Ovary (tissue), 7 donors: ENCODE measurements at regions not wholly inside any gene's neighbourhood (a gene's known extent, or its start where the extent isn't known, plus 50 kb on each side); places are given as distances from the start of the nearest gene placed in this dataset.

Experiments
- DNase-seq, 5 donors: peaks; one replicate each; pipeline ENCODE4 v3.0.0-alpha.2; 2019 to 2020
- H3K27ac ChIP-seq, 2 donors: fragments of 200-600 bp; one replicate each; pipeline versions ENCODE4 v1.5.1 to v1.8.0; 2019 to 2022
- H3K27me3 ChIP-seq: fragments of 200-600 bp; one replicate; pipeline ENCODE4 v1.8.0; 2022
- H3K36me3 ChIP-seq: fragments of 200-600 bp; sonication (generic); one replicate; pipeline ENCODE4 v1.5.1; 2019
- H3K4me1 ChIP-seq: one replicate; pipeline ENCODE4 v1.8.1; 2013; ENCODE audit warnings: mild to moderate bottlenecking, moderate library complexity; ENCODE audit not compliant: insufficient read depth
- H3K4me3 ChIP-seq: fragments of 200-600 bp; sonication (generic); one replicate; pipeline ENCODE4 v1.5.1; 2017
- H3K9me3 ChIP-seq, 2 donors: fragments of 200-600 bp in 1 of 2; sonication (generic) in 1 of 2; one replicate each; pipeline versions ENCODE4 v1.5.1 to v1.8.1; 2013 to 2019; ENCODE audit warnings: mild to moderate bottlenecking in 1 of 2, moderate library complexity in 1 of 2
- EP300 ChIP-seq: sonication (generic); formaldehyde crosslinking; IDR thresholded peaks from one replicate; pipeline ENCODE4 v1.6.1; 2017; ENCODE audit warnings: antibody characterized with exemption
- POLR2A ChIP-seq: fragments of 450-650 bp; IDR thresholded peaks from one replicate; pipeline ENCODE4 v1.6.1; 2017; ENCODE audit warnings: antibody characterized with exemption, mild to moderate bottlenecking, moderate library complexity
- WGBS, 3 donors: extraction: QIAGEN DNeasy Blood & Tissue Kit in 1 of 3; methylation state at CpG; one replicate each; pipeline versions ENCODE4 v1.1.5 to v1.1.7; 2013 to 2017; 5-methylcytosine and 5-hydroxymethylcytosine counted together
- intact Hi-C, 4 donors: fragments of 100-400 bp; cut with DNase I; formaldehyde crosslinking; loops; one replicate each; pipeline versions ENCODE4 v1.11.0 to v1.15.1; 2022 to 2023
- TF ChIP-seq, protein P1 (sequence below), 3 donors: fragments of 450-650 bp in 2 of 3; fragments of 200-600 bp in 1 of 3; IDR thresholded peaks; one replicate each; pipeline versions ENCODE4 v1.5.1 to v1.8.0; 2016 to 2022; ENCODE audit warnings: antibody characterized with exemption in 3 of 3, mild to moderate bottlenecking in 1 of 3
- donor health status: DM: no; HTN: no; CAD: no; lungs with moderate emphysema.
- donor health status: DM: no; HTN: no; CAD: no.
- donor health status: Bipolar disorder and iron deficiency.
- donor health status: DM: no; HTN: no; CAD: no.
- donor health status: DM: yes; HTN: yes; CAD: no.

DNA sequence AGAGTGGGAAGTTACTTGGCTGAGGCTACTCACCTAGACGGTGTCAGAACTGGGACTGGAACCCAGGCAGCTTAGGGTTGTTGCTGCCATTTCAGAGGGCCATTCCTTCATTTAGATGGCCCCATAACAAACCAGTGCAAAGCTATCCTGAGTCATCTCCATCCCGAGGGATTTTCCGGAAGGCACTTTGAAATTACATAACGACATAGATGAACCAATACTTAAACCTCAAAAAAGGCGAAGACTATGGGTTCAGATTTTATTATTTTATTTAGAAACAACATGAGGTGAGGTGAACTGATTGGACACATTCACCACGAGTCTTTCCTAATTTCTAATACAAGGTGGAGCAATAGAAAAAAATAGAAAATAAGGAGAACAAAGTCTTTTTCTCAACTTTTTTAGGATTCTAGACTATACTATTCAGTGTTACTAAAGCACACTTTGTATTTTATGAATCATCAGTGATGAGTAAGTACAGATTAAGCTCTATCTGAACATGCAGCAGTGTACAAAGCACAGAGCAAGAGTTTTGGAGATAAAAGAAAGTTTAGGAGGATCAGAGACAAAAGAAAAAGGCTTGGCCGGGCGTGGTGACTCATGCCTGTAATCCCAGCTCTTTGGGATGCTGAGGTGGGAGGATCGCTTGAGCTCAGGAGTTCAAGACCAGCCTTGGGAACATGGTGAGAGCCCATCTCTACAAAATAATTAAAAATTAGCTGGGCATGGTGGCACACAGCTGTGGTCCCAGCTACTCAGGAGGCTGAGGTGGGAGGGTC lies 79.5 kb upstream of the SVIL start:
- WGBS, 3 donors: 75 to 80% (median 75%) methylated on average over 9 of the region's 9 CpGs
- intact Hi-C loops: no loop called here

DNA sequence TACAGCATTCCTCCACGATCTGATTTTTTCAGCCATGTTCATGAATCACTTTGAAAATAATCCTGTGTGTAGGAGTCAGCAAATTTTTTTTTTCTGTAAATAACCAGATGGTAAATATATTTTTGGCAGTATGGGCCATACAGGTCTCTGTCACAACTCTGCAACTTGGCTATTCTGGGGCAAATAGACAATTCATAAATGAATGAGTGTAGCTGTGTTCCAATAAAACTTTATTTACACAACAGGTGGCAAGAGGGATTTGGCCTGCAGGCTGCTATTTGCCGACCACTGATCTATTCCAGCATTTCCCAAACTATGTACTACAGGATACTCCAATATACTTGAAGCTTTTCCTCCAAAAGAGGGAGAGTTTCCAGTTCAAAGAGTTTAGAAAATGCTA lies 78.7 kb upstream of the SVIL start:
- DNase-seq: no peak
- WGBS, 3 donors: 52 to 53% (median 53%) methylated on average over 2 of the region's 2 CpGs
- Histone ChIP-seq H3K36me3 (no peaks in the 10 kb centered on the region), H3K9me3 (no peaks in the 10 kb centered on the region), H3K4me3 (no peak overlapping the region), H3K27ac (no peak overlapping the region), H3K4me1 (peaks cover 2% of the 10 kb centered on the region), H3K27me3 (no peaks in the 10 kb centered on the region)
- TF ChIP-seq EP300: no peak
- no peak for TF ChIP-seq POLR2A
- TF ChIP-seq, protein P1, sequence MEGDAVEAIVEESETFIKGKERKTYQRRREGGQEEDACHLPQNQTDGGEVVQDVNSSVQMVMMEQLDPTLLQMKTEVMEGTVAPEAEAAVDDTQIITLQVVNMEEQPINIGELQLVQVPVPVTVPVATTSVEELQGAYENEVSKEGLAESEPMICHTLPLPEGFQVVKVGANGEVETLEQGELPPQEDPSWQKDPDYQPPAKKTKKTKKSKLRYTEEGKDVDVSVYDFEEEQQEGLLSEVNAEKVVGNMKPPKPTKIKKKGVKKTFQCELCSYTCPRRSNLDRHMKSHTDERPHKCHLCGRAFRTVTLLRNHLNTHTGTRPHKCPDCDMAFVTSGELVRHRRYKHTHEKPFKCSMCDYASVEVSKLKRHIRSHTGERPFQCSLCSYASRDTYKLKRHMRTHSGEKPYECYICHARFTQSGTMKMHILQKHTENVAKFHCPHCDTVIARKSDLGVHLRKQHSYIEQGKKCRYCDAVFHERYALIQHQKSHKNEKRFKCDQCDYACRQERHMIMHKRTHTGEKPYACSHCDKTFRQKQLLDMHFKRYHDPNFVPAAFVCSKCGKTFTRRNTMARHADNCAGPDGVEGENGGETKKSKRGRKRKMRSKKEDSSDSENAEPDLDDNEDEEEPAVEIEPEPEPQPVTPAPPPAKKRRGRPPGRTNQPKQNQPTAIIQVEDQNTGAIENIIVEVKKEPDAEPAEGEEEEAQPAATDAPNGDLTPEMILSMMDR (IDR thresholded peaks at IDR 0.05): no peak
- intact Hi-C loops: loop anchor here in 1 of 4 donors (2.0 kb wide), 1 partner anchor 27 kb away; no protein-coding TSS in a partner anchor

More for the DNA sequence above, 79.5 kb upstream of the SVIL start:
- Histone ChIP-seq H3K9me3 (no peaks in the 10 kb centered on the region), H3K27me3 (no peaks in the 10 kb centered on the region), H3K36me3 (no peaks in the 10 kb centered on the region), H3K27ac (no peak overlapping the region), H3K4me3 (no peak overlapping the region), H3K4me1 (peaks cover 4% of the 10 kb centered on the region)
- TF ChIP-seq EP300 (no peak), POLR2A (no peak)
- TF ChIP-seq, protein P1 (IDR thresholded peaks at IDR 0.05): no peak
- peak in 2 of 5 donors; percentile 54 to 64 for DNase-seq

DNA sequence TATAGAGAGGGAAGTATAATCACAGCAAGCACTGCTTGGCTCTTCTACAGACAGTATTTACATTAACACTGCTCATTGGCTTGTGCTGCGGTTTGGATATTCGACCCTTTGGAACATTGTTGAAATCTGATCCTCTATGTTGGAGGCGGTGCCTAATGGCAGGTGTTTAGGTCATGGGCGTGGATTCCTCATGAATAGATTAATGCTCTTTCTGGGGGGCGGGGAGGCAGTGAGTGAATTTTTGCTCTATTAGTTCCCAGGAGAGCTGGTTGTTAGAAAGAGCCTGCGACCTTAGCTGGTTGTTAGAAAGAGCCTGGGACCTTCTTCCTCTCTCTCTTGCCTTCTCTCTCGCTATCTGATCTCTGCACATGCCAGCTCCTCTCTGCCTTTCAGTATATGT lies 77.3 kb upstream of the SVIL start:
- no peaks in the 10 kb centered on the region for H3K27me3 ChIP-seq
- H3K4me1 ChIP-seq: peaks cover 2% of the 10 kb centered on the region
- intact Hi-C loops: loop anchor here in 1 of 4 donors (2.0 kb wide), 1 partner anchor 29 kb away; no protein-coding TSS in a partner anchor
- H3K9me3 ChIP-seq: no peaks in the 10 kb centered on the region
- no peak overlapping the region for H3K4me3 ChIP-seq
- no peak for DNase-seq
- 75 to 78% (median 76%) methylated on average over 7 of the region's 7 CpGs for WGBS, 3 donors
- TF ChIP-seq EP300: no peak
- TF ChIP-seq, protein P1 (IDR thresholded peaks at IDR 0.05): no peak
- no peak for TF ChIP-seq POLR2A
- H3K36me3 ChIP-seq: no peaks in the 10 kb centered on the region
- H3K27ac ChIP-seq: no peak overlapping the region

DNA sequence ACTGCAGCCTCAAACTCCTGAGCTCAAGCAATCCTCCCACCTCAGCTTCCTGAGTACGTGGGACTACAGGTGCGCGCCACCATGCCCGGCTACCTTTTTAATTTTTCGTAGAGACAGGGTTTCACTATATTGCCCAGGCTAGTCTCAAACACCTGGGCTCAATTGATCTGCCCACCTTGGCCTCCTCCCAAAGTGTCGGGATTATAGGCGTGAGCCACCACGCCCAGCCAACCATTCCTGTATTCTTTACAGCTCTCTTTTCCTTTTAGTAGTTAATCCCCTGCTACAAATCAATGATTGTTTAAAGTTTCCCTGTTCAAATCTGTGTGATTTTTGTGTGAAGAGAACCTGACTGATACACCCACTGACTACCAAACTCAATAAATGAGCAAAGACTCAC lies 75.4 kb upstream of the SVIL start:
- H3K27me3 ChIP-seq: no peaks in the 10 kb centered on the region
- DNase-seq: no peak
- H3K4me3 ChIP-seq: no peak overlapping the region
- H3K27ac ChIP-seq: no peak overlapping the region
- WGBS, 3 donors: 85 to 97% (median 90%) methylated on average over 8 of the region's 8 CpGs
- H3K9me3 ChIP-seq: no peaks in the 10 kb centered on the region
- peaks cover 2% of the 10 kb centered on the region for H3K4me1 ChIP-seq
- intact Hi-C loops: no loop called here
- H3K36me3 ChIP-seq: no peaks in the 10 kb centered on the region
- TF ChIP-seq EP300 (no peak), POLR2A (no peak)
- TF ChIP-seq, protein P1 (IDR thresholded peaks at IDR 0.05): no peak
